Stimulated activated CD4-positive, alpha-beta T cell treated with anti-CD3 and anti-CD28 coated beads, Interleukin-4, amount 100 ng/mL, for 48 hours (primary cell): ENCODE measurements at regions not wholly inside any gene's neighbourhood (a gene's known extent, or its start where the extent isn't known, plus 50 kb on each side); places are given as distances from the start of the nearest gene placed in this dataset.
"Not testable (repeated sequence)": the region's sequence is repeated elsewhere in the genome, so short reads cannot be mapped to it uniquely, and the experiment has no call there.

Experiments used
- DNase-seq, 2 donors: peaks; one replicate each; pipeline ENCODE4 v3.0.0-alpha.2; 2020; ENCODE audit warnings: low read depth in 2 of 2

- no peak for DNase-seq
These were observed 242.2 kb upstream of the CCL2 start for GRCh38 chr17:34012709-34013375.

DNA sequence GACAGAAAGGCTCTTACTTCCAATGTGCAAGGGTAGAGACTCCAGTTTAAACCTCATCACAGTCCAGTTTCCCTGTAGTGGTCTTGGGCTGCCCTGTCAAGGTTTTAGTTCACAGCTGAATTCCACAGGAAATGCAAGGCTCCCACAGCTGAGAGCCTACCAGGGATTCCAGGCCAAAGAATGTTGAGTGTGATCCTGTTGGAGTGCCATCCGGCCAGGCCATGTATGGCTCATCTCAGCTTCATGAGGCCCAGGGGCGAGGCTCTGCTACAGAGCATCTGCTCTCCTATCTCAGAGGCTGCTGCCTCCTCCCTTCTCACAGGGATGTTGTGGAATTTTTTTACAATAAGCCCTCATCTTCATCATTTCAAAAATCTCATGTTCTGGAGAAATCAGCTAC, 239.8 kb upstream of the CCL2 start:
- DNase-seq: no peak

DNA sequence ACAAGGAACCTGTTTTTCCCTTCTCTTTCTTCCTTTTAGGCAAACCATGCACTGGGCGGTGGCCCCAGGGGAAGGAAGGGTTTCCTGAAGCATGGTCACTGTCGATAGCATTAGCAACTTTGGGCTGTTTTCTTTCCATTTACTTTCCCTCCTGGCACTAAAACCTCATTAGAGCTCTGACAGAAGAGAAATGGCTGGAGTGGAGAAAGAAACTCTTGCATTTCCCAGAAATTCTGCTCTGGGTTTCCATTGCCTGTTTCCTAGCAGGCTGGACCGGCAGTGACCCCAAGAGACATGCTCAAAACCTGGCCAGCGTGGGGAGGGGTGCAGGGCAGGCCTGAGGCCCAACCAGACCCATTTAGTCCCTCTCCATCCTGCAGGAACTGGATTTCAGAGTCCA, 230.7 kb upstream of the CCL2 start:
- DNase-seq: no peak

- DNase-seq: no peak
These were observed 230.1 kb upstream of the CCL2 start for GRCh38 chr17:34024806-34025551.

DNA sequence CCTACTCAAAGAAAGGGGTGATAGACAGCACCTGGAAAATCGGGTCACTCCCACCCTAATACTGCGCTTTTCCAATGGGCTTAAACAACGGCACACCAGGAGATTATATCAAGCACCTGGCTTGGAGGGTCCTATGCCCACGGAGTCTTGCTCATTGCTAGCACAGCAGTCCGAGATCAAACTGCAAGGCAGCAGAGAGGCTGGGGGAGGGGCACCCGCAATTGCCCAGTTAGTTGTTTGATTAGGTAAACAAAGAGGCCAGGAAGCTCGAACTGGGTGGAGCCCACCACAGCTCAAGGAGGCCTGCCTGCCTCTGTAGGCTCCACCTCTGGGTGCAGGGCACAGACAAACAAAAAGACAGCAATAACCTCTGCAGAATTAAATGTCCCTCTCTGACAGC, 224.5 kb upstream of the CCL2 start:
- not testable (repeated sequence) for DNase-seq

- DNase-seq: not testable (repeated sequence)
These were observed 222.8 kb upstream of the CCL2 start for GRCh38 chr17:34032305-34032704.

DNA sequence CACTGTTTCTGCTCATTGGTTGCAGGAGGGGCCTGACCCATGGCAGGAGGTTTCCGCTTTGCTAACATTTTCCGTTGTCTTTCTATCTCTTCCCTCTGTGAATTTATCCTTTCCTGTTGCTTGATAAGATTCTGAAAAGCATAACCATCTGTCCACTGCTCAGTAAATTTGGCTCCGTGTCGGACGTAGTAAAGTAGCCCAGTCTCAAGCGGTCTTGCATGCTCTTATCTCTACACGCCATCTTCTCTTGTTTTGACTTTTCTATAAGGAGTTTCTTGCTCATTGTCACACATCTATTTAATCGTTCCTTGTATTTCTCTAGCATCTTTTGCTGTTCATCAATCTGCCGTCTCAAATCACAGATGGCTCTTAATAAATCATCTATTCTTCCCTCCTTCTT, 216.3 kb upstream of the CCL2 start:
- DNase-seq: not testable (repeated sequence)

- DNase-seq: not testable (repeated sequence)
These were observed 215.9 kb upstream of the CCL2 start for GRCh38 chr17:34039213-34039612.

- not testable (repeated sequence) for DNase-seq
These were observed 215.1 kb upstream of the CCL2 start for GRCh38 chr17:34039759-34040555.

DNA sequence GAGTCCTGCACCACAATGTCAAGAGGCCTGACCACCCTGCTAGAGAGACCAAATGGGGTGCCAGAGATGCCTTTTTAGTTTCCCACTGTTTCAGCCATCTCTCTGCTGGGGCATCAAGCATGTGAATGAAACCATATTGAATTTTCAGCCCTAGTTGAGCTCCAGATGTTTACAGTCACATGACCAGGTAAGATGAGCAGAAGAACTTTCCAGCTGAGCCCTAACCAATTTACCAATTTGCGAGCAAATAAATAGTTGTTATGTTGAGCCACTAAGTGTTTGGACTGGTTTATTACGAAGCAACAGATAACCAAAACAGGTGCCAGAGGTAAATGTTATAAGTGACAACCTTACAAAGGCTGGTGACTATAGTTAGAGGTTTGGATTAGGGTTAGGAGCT, 209.1 kb upstream of the CCL2 start:
- no peak for DNase-seq

- DNase-seq: no peak
These were observed 204.0 kb upstream of the CCL2 start for GRCh38 chr17:34051046-34051445.

- DNase-seq: no peak
These were observed 200.6 kb upstream of the CCL2 start for GRCh38 chr17:34054495-34054894.

DNA sequence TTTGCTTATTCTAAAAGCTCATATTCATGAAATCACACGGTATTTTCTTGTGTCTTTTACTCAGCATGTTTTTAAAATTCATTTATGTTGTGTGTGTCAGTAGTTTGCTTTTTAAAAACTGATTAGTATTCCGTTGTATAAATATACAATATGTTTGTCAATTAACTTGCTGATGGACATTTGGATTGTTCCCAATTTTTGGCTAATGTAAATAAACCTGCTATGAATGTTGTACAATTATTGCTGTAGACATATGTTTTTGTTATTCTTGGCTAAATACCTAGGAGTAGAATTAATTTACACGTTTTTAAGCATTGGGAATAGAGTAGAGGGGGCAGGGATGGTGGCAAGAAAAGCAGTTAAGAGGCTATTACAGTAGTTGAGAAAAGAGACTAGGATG, 199.5 kb upstream of the CCL2 start:
- no peak for DNase-seq

GRCh38 chr17:34059423-34060220, 195.5 kb upstream of the CCL2 start:
- no peak for DNase-seq

GRCh38 chr17:34066528-34066927, 188.6 kb upstream of the CCL2 start:
- DNase-seq: no peak

- no peak for DNase-seq
These were observed 188.1 kb upstream of the CCL2 start for GRCh38 chr17:34067011-34067410.

GRCh38 chr17:34068571-34068970, 186.5 kb upstream of the CCL2 start:
- DNase-seq: no peak

GRCh38 chr17:34070712-34071111, 184.4 kb upstream of the CCL2 start:
- DNase-seq: no peak

GRCh38 chr17:34071886-34072420, 183.1 kb upstream of the CCL2 start:
- no peak for DNase-seq

GRCh38 chr17:34075076-34075475, 180.0 kb upstream of the CCL2 start:
- no peak for DNase-seq
